Hepatocyte (in vitro differentiated cells): ENCODE measurements at regions not wholly inside any gene's neighbourhood (a gene's known extent, or its start where the extent isn't known, plus 50 kb on each side); places are given as distances from the start of the nearest gene placed in this dataset.

Source experiments
- EZH2phosphoT487 ChIP-seq: fragments of 200-600 bp; sonication (generic); IDR thresholded peaks from one replicate; pipeline ENCODE4 v1.6.1; 2018; ENCODE audit warnings: antibody characterized with exemption, mild to moderate bottlenecking, low read depth, moderate library complexity; ENCODE audit not compliant: unreplicated experiment, severe bottlenecking
- TF ChIP-seq, protein P1 (sequence below): fragments of 200-600 bp; sonication (generic); IDR thresholded peaks from 2 replicates; pipeline ENCODE4 v1.5.1; 2016; ENCODE audit warnings: antibody characterized with exemption, mild to moderate bottlenecking; ENCODE audit not compliant: poor library complexity

DNA sequence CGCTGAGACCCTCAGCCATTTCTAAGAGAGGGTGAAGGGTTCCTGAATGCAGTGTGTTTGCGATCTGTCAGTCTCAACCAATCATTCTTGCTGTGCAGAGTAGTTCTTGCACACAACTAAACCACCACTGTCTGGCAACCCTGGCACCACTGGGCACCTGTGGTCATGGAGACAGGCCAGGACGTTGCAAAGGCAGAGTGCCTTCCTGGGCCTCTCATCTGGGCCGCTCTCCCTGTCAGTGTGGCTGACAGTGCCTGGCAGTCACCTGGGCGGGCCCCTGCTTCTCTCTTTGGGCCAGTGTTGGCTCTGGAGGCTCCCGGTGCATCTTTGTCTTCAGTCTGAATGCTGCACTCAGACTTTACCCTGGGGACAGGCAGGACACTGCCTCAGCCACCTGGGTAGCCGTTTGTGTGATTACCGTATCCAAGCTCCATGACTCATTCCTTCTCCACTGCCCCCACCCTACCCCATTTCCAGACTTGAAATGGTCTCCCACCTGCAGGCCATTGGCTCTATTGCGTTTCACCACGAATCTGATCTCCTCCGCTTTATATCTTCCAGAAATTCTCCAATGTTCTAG, 104.6 kb upstream of the KLF13 start:
- TF ChIP-seq, protein P1, sequence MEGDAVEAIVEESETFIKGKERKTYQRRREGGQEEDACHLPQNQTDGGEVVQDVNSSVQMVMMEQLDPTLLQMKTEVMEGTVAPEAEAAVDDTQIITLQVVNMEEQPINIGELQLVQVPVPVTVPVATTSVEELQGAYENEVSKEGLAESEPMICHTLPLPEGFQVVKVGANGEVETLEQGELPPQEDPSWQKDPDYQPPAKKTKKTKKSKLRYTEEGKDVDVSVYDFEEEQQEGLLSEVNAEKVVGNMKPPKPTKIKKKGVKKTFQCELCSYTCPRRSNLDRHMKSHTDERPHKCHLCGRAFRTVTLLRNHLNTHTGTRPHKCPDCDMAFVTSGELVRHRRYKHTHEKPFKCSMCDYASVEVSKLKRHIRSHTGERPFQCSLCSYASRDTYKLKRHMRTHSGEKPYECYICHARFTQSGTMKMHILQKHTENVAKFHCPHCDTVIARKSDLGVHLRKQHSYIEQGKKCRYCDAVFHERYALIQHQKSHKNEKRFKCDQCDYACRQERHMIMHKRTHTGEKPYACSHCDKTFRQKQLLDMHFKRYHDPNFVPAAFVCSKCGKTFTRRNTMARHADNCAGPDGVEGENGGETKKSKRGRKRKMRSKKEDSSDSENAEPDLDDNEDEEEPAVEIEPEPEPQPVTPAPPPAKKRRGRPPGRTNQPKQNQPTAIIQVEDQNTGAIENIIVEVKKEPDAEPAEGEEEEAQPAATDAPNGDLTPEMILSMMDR = no peak
- TF ChIP-seq EZH2phosphoT487 = no peak
